K562 (cell line): ENCODE measurements at regions not wholly inside any gene's neighbourhood (a gene's known extent, or its start where the extent isn't known, plus 50 kb on each side); places are given as distances from the start of the nearest gene placed in this dataset.

ENCODE experiments used
- ATAC-seq: fragments of 200-7000 bp; cut with Tn5 transposase; 3 replicates; pipeline ENCODE4 v1.9.1; 2020; ENCODE audit warnings: moderate library complexity
- BruUV-seq: library from RNA; stranded (reverse); fragments of 400-500 nt; replicated peaks from 2 replicates; lab custom pipeline; 2021; lab: Mats Ljungman, UMichigan
- CTCF ChIA-PET: fragments of 300-600 bp; formaldehyde crosslinking; extraction: SDS; loops from one replicate; lab custom pipeline; 2021; ENCODE audit warnings: low intra/inter-chr PET ratio; lab: Yijun Ruan, JAX
- POLR2A ChIA-PET: fragments of 300-600, 350-650 bp; sonication (Branson Sonifier 250); formaldehyde crosslinking; extraction: SDS; loops from one replicate; lab custom pipeline; 2021; ENCODE audit warnings: antibody characterized with exemption, inconsistent platforms; lab: Yijun Ruan, JAX
- DNase-seq, 4 experiments: peaks; one replicate each; pipeline versions ENCODE4 v3.0.0 to v3.0.0-alpha.2; 2011 to 2018; ENCODE audit warnings: low spot score in 3 of 4, mixed read lengths in 3 of 4; ENCODE audit errors: extremely low read depth in 1 of 4
- FAIRE-seq: peaks from 2 replicates; lab custom pipeline; 2011; peaks lifted over from hg19 to GRCh38; lab: Jason Lieb, UNC
- H2AFZ ChIP-seq: 2 replicates; pipeline ENCODE4 v1.6.0; 2011; ENCODE audit warnings: low read depth, low read length, control low read depth, inconsistent platforms
- H3K27ac ChIP-seq: fragments of 200-600 bp; 3 replicates; pipeline ENCODE4 v1.8.0; 2011; ENCODE audit warnings: low read depth, mild to moderate bottlenecking, control low read depth, inconsistent platforms, low read length, moderate library complexity, mixed read lengths; ENCODE audit errors: extremely low read depth
- H3K27me3 ChIP-seq, 2 experiments: fragments of 300-600 bp in 1 of 2; 2 replicates in 1 of 2; 3 replicates in 1 of 2; pipeline versions ENCODE4 v1.6.0 to v1.8.0; 2011; ENCODE audit warnings: inconsistent platforms in 2 of 2, low read length in 2 of 2, mild to moderate bottlenecking in 1 of 2, mixed read lengths in 1 of 2, moderate library complexity in 1 of 2; ENCODE audit not compliant: control insufficient read depth in 2 of 2, insufficient read depth in 2 of 2
- H3K36me3 ChIP-seq: fragments of 300-600 bp; 3 replicates; pipeline ENCODE4 v1.8.0; 2011; ENCODE audit warnings: mild to moderate bottlenecking, low read length, inconsistent platforms; ENCODE audit not compliant: control insufficient read depth, insufficient read depth
- H3K4me1 ChIP-seq, 2 experiments: fragments of 200-600 bp in 1 of 2; replicated peaks in 1 of 2; 2 replicates in 1 of 2; 3 replicates in 1 of 2; pipeline versions ENCODE4 v1.5.1 to v1.8.0; 2011; ENCODE audit warnings: inconsistent platforms in 2 of 2, low read length in 2 of 2, mild to moderate bottlenecking in 1 of 2, mixed read lengths in 1 of 2, moderate library complexity in 1 of 2; ENCODE audit not compliant: control insufficient read depth in 2 of 2, insufficient read depth in 2 of 2
- H3K4me2 ChIP-seq: 2 replicates; pipeline ENCODE4 v1.6.1; 2011; ENCODE audit warnings: low read length, control low read depth, inconsistent platforms, mixed read lengths; ENCODE audit not compliant: insufficient read depth
- H3K4me3 ChIP-seq: fragments of 200-600 bp; sonication (generic), shearing (Covaris generic); 2 replicates; pipeline ENCODE4 v1.5.1; 2016; ENCODE audit warnings: control low read depth, inconsistent platforms
- H3K79me2 ChIP-seq: fragments of 200-600 bp; 3 replicates; pipeline ENCODE4 v1.8.0; 2011; ENCODE audit warnings: low read length, inconsistent platforms; ENCODE audit not compliant: control insufficient read depth, insufficient read depth
- H3K9ac ChIP-seq, 2 experiments: 2 replicates each; pipeline versions ENCODE4 v1.6.0 to v1.6.1; 2011; ENCODE audit warnings: low read depth in 2 of 2, low read length in 2 of 2, control low read depth in 1 of 2, inconsistent platforms in 1 of 2, mild to moderate bottlenecking in 1 of 2, mixed read lengths in 1 of 2; ENCODE audit not compliant: insufficient read depth in 1 of 2
- H3K9me1 ChIP-seq: one replicate; pipeline ENCODE4 v1.6.0; 2011; ENCODE audit warnings: inconsistent platforms, mild to moderate bottlenecking, low read length, moderate library complexity; ENCODE audit not compliant: control insufficient read depth, insufficient read depth
- H3K9me3 ChIP-seq: replicated peaks from 2 replicates; pipeline ENCODE4 v1.5.1; 2011; ENCODE audit warnings: low read depth, low read length, inconsistent platforms; ENCODE audit not compliant: control insufficient read depth, insufficient read depth
- H4K20me1 ChIP-seq: replicated peaks from 2 replicates; pipeline ENCODE4 v1.6.1; 2011; ENCODE audit warnings: low read length, inconsistent platforms, mixed read lengths; ENCODE audit not compliant: control insufficient read depth, insufficient read depth
- ARID3A ChIP-seq: IDR thresholded peaks from 2 replicates; pipeline ENCODE4 v1.6.1; 2012; ENCODE audit warnings: low read depth, low read length, improper control_type of control experiment, borderline replicate concordance
- CBX8 ChIP-seq: fragments of 200-600 bp; sonication (generic); IDR thresholded peaks from 2 replicates; pipeline ENCODE4 v1.6.1; 2012; ENCODE audit warnings: borderline replicate concordance, mixed run types, low read depth, mild to moderate bottlenecking, moderate library complexity, mixed read lengths, low read length, control low read depth, inconsistent platforms; ENCODE audit not compliant: poor library complexity, severe bottlenecking; ENCODE audit errors: extremely low read depth
- DACH1 ChIP-seq: fragments of 450-650 bp; IDR thresholded peaks from 2 replicates; pipeline ENCODE4 v1.6.1; 2018; ENCODE audit not compliant: partially characterized antibody
- MCM2 ChIP-seq: fragments of 450-650 bp; IDR thresholded peaks from 2 replicates; pipeline ENCODE4 v1.6.1; 2017; ENCODE audit warnings: low read depth, mild to moderate bottlenecking
- NR3C1 ChIP-seq: sonication (generic); formaldehyde crosslinking; IDR thresholded peaks from 2 replicates; pipeline ENCODE4 v1.8.1; 2022; ENCODE audit warnings: missing genetic modification reagents
- PCBP2 ChIP-seq: fragments of 200-400 bp; formaldehyde crosslinking; IDR thresholded peaks from 2 replicates; pipeline ENCODE4 v1.6.1; 2018; ENCODE audit warnings: low read length, low read depth, mild to moderate bottlenecking, moderate library complexity; ENCODE audit not compliant: poor library complexity, severe bottlenecking
- PTBP1 ChIP-seq: fragments of 200-400 bp; formaldehyde crosslinking; IDR thresholded peaks from 2 replicates; pipeline ENCODE4 v1.6.1; 2017; ENCODE audit warnings: low read depth, low read length
- SMARCA4 ChIP-seq: fragments of 450-650 bp; IDR thresholded peaks from 2 replicates; pipeline ENCODE4 v1.6.1; 2016
- TAF7 ChIP-seq: fragments of 450-650 bp; IDR thresholded peaks from 2 replicates; pipeline ENCODE4 v1.6.1; 2016; ENCODE audit warnings: missing genetic modification characterization, missing compliant biosample characterization
- ZBTB17 ChIP-seq: fragments of 450-650 bp; formaldehyde crosslinking; IDR thresholded peaks from 2 replicates; pipeline ENCODE4 v1.4.0; 2020; ENCODE audit warnings: mild to moderate bottlenecking
- ZNF639 ChIP-seq, 2 experiments: fragments of 200-800 bp in 1 of 2; sonication (Bioruptor generic) in 1 of 2; sonication (generic) in 1 of 2; formaldehyde crosslinking in 1 of 2; IDR thresholded peaks in 1 of 2; conservative IDR thresholded peaks in 1 of 2; 2 replicates each; pipeline versions ENCODE4 v1.5.0 to v1.6.1; 2016 to 2020; ENCODE audit warnings: missing compliant biosample characterization in 1 of 2, missing genetic modification characterization in 1 of 2, missing genetic modification reagents in 1 of 2
- ZNF699 ChIP-seq: fragments of 250-450 bp; sonication (Bioruptor Pico); IDR thresholded peaks from 2 replicates; pipeline ENCODE4 v1.8.0; 2021; ENCODE audit warnings: mild to moderate bottlenecking, moderate library complexity; ENCODE audit not compliant: insufficient replicate concordance
- ZNF707 ChIP-seq: fragments of 250-450 bp; sonication (Bioruptor Pico); conservative IDR thresholded peaks from 2 replicates; pipeline ENCODE4 v1.8.0; 2022; ENCODE audit warnings: inconsistent platforms, mild to moderate bottlenecking, moderate library complexity
- WGBS: fragments of 100-300 bp; shearing (Covaris generic); methylation state at CpG from one replicate; pipeline ENCODE4 v1.1.6; 2016; ENCODE audit warnings: low coverage, mixed read lengths; ENCODE audit not compliant: insufficient coverage; ENCODE audit errors: missing lambda C conversion rate; 5-methylcytosine and 5-hydroxymethylcytosine counted together
- in situ Hi-C: fragments of 300-500 bp; cut with MboI; formaldehyde crosslinking; loops from 4 replicates; pipeline ENCODE4 v1.15.0; 2018; ENCODE audit warnings: inconsistent platforms, mixed read lengths
- intact Hi-C: fragments of 100-400 bp; cut with micrococcal nuclease; formaldehyde crosslinking; loops from 2 replicates; pipeline ENCODE4 v1.14.2; 2022

DNA sequence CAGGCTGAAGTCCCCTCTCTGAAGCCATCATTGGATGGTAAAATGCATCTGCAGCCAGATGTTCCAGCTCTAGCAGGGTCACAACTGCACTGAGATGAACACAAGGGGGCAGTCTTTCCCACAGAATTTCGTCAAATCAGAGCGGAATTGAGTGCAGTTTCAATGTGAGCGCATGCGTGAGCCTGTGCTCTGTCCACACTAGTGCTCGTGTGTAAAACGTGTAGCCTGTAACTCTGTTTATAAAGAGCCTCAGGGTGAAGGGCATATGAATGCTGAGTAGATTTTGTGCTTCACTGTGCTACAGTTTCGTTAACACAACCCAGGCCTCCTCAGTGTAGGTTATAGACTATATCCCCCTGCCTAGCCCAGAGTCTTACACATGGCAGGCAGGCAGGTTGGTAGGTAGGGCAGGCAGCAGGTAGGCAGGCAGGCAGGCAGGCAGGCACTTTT lies 92.7 kb upstream of the GOLGA6L4 start (continued):
- no peak for TF ChIP-seq ZNF639 (CRISPR knock-in tag; conservative IDR thresholded peaks at IDR 0.05 in 1 of 2, IDR thresholded peaks at IDR 0.05 in 1 of 2)
- no peak for TF ChIP-seq ZNF699
- no peak for TF ChIP-seq CBX8

GRCh38 chr15:84143753-84144314 lies 91.7 kb upstream of the GOLGA6L4 start:
- Histone ChIP-seq H3K79me2 (no peaks in the 10 kb centered on the region), H4K20me1 (no peaks in the 10 kb centered on the region), H2AFZ (no peak overlapping the region), H3K4me2 (no peak overlapping the region), H3K9me1 (no peaks in the 10 kb centered on the region), H3K27ac (no peak overlapping the region), H3K4me1 (no peaks in the 10 kb centered on the region; a peak in 1 of 5 replicates), H3K9me3 (no peaks in the 10 kb centered on the region), H3K9ac (no peak overlapping the region), H3K36me3 (no peaks in the 10 kb centered on the region), H3K27me3 (no peaks in the 10 kb centered on the region), H3K4me3 (no peak overlapping the region)
- ATAC-seq (no peak), FAIRE-seq (no peak), DNase-seq (no peak)
- 68% methylated on average over 5 of the region's 5 CpGs for WGBS
- in situ Hi-C loops, result loop anchor here (25.0 kb wide), 1 partner anchor 343 kb away; no protein-coding TSS in a partner anchor
- intact Hi-C loops, result no loop called here
- CTCF ChIA-PET, result no interaction called here
- no TSS peak for BruUV-seq
- POLR2A ChIA-PET, result no interaction called here
- TF ChIP-seq ARID3A (no peak), NR3C1 (CRISPR knock-in tag) (no peak), SMARCA4 (no peak), PCBP2 (no peak), DACH1 (no peak), PTBP1 (no peak), MCM2 (no peak), TAF7 (no peak), ZNF707 (no peak), ZBTB17 (CRISPR knock-in tag) (no peak)
